ENCODE measurements at regions not wholly inside any gene's neighbourhood (a gene's known extent, or its start where the extent isn't known, plus 50 kb on each side); places are given as distances from the start of the nearest gene placed in this dataset.

DNA sequence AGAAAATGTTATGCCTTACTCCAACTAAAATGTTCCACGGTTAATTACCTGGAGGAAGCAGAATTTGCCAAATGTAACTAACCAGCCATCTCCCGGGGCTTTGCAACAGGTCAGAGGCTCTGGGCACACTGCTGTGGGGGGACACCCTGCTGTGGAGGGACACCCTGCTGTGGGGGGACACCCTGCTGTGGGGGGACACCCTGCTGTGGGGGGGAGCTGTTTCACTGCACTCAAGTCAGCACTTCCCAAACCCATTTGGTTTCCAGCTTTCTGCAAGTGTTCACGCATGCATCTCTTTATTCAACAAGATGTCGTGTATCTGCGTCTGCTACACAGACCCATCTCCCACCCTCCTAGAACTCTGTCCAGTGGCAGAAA is 239.5 kb downstream of the C16orf95 start:
- no peak for TF ChIP-seq POLR2A (IDR thresholded peaks at IDR 0.05)
- no peak for TF ChIP-seq CTCF (IDR thresholded peaks at IDR 0.05)

Measured in heart left ventricle (tissue), 13 donors.